Loucy (cell line): ENCODE measurements at regions not wholly inside any gene's neighbourhood (a gene's known extent, or its start where the extent isn't known, plus 50 kb on each side); places are given as distances from the start of the nearest gene placed in this dataset.

Source experiments
- H2AFZ ChIP-seq: fragments of 200-600 bp; sonication (generic); 2 replicates; pipeline ENCODE4 v1.6.0; 2016; ENCODE audit warnings: antibody characterized with exemption, mild to moderate bottlenecking, low read length, moderate library complexity
- H3F3A ChIP-seq: fragments of 200-600 bp; 2 replicates; pipeline ENCODE4 v1.6.0; 2016; ENCODE audit warnings: antibody characterized with exemption, low read depth, mild to moderate bottlenecking
- H3K27me3 ChIP-seq: fragments of 200-600 bp; sonication (generic); 2 replicates; pipeline ENCODE4 v1.6.1; 2014; ENCODE audit warnings: low read length, mild to moderate bottlenecking; ENCODE audit not compliant: insufficient read depth, poor library complexity, severe bottlenecking
- H3K36me3 ChIP-seq: fragments of 200-600 bp; sonication (generic); 2 replicates; pipeline ENCODE4 v1.6.1; 2016; ENCODE audit warnings: low read length; ENCODE audit not compliant: insufficient read depth
- H3K4me1 ChIP-seq: fragments of 200-600 bp; sonication (generic); 2 replicates; pipeline ENCODE4 v1.5.1; 2014; ENCODE audit warnings: low read length, mild to moderate bottlenecking; ENCODE audit not compliant: insufficient read depth, poor library complexity, severe bottlenecking
- H3K4me2 ChIP-seq: fragments of 200-600 bp; sonication (generic); 2 replicates; pipeline ENCODE4 v1.6.0; 2014; ENCODE audit warnings: antibody characterized with exemption, low read length, low read depth, mild to moderate bottlenecking; ENCODE audit not compliant: poor library complexity, severe bottlenecking
- H3K4me3 ChIP-seq: fragments of 200-600 bp; sonication (generic); 2 replicates; pipeline ENCODE4 v1.5.1; 2014; ENCODE audit warnings: low read length, mild to moderate bottlenecking, mixed read lengths; ENCODE audit not compliant: poor library complexity, severe bottlenecking
- H3K79me2 ChIP-seq: fragments of 200-600 bp; sonication (generic); 2 replicates; pipeline ENCODE4 v1.6.1; 2014; ENCODE audit warnings: low read length; ENCODE audit not compliant: insufficient read depth
- H3K9ac ChIP-seq: fragments of 200-600 bp; sonication (generic); 2 replicates; pipeline ENCODE4 v1.6.0; 2014; ENCODE audit warnings: mild to moderate bottlenecking, low read depth, low read length, moderate library complexity; ENCODE audit not compliant: poor library complexity, severe bottlenecking
- H3K9me2 ChIP-seq: fragments of 200-600 bp; sonication (generic); replicated peaks from 2 replicates; pipeline ENCODE4 v1.6.1; 2016; ENCODE audit warnings: low read depth, low read length, mixed read lengths
- H3K9me3 ChIP-seq: fragments of 200-600 bp; sonication (generic); 2 replicates; pipeline ENCODE4 v1.6.1; 2014; ENCODE audit warnings: mild to moderate bottlenecking, antibody characterized with exemption, low read length, low read depth; ENCODE audit not compliant: insufficient read depth
- H4K20me1 ChIP-seq: fragments of 200-600 bp; sonication (generic); 2 replicates; pipeline ENCODE4 v1.6.0; 2014; ENCODE audit warnings: antibody characterized with exemption, low read length, mild to moderate bottlenecking; ENCODE audit not compliant: insufficient read depth, poor library complexity, severe bottlenecking
- EZH2phosphoT487 ChIP-seq: fragments of 200-600 bp; IDR thresholded peaks from 2 replicates; pipeline ENCODE4 v1.6.1; 2018; ENCODE audit warnings: antibody characterized with exemption, mild to moderate bottlenecking, moderate library complexity, borderline replicate concordance
- TF ChIP-seq, protein P1 (sequence below): fragments of 200-600 bp; sonication (generic); conservative IDR thresholded peaks from 2 replicates; pipeline ENCODE4 v1.5.1; 2014; ENCODE audit warnings: mild to moderate bottlenecking, antibody characterized with exemption, low read length

DNA sequence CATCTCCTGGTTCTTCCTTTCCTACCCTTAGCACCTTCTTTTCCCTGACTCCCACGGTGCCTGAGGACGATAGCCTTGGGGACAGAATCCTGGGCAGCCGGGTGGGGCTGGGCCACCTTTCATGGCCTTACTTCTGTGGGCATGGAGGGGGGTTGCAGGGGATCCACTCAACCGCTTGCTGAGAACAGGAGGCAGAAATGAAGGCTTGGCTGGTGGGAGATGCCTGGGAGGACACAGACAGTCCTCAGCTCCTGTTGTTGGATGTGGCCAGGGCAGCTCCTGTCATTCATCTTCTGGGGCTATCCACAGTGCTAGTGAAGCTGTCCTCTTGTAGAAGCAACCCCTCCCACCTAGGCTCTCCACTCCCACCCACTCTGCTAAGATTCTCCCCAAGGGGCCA is 95.5 kb upstream of the CELF4 start:
- no peaks in the 10 kb centered on the region for H3F3A ChIP-seq
- H3K36me3 ChIP-seq: no peaks in the 10 kb centered on the region
- no peaks in the 10 kb centered on the region; the same call in 1 of the 2 replicates for H3K9me3 ChIP-seq
- TF ChIP-seq EZH2phosphoT487: no peak
- TF ChIP-seq, protein P1, sequence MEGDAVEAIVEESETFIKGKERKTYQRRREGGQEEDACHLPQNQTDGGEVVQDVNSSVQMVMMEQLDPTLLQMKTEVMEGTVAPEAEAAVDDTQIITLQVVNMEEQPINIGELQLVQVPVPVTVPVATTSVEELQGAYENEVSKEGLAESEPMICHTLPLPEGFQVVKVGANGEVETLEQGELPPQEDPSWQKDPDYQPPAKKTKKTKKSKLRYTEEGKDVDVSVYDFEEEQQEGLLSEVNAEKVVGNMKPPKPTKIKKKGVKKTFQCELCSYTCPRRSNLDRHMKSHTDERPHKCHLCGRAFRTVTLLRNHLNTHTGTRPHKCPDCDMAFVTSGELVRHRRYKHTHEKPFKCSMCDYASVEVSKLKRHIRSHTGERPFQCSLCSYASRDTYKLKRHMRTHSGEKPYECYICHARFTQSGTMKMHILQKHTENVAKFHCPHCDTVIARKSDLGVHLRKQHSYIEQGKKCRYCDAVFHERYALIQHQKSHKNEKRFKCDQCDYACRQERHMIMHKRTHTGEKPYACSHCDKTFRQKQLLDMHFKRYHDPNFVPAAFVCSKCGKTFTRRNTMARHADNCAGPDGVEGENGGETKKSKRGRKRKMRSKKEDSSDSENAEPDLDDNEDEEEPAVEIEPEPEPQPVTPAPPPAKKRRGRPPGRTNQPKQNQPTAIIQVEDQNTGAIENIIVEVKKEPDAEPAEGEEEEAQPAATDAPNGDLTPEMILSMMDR: no peak
- H2AFZ ChIP-seq: no peak overlapping the region
- no peaks in the 10 kb centered on the region for H3K9me2 ChIP-seq
- no peaks in the 10 kb centered on the region for H3K27me3 ChIP-seq
- H3K4me2 ChIP-seq: no peak overlapping the region
- H3K4me1 ChIP-seq: no peaks in the 10 kb centered on the region
- no peaks in the 10 kb centered on the region for H4K20me1 ChIP-seq
- H3K9ac ChIP-seq: no peak overlapping the region
- H3K79me2 ChIP-seq: no peaks in the 10 kb centered on the region
- no peak overlapping the region for H3K4me3 ChIP-seq

DNA sequence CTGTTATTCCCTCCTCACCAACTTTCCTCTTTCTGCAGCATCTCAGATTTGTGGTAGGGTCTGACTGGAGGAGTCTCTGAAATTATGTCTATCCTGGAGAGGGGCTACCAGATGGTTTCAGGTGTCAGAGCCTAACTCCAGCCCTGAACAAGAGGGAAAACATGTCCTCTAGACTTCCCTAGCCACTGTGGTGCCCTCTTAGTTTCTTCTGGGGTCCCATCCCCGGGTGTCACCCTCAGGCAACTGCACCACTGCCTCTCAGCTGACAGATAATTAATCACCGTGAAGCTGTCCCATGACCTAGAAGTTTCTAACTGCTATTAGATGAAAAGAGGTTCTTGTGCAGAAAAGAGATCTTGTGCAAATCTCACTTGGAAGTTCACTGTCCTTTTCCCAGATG is 95.1 kb upstream of the CELF4 start:
- no peak overlapping the region for H3K4me2 ChIP-seq
- H3F3A ChIP-seq: no peaks in the 10 kb centered on the region
- H3K9ac ChIP-seq: no peak overlapping the region
- no peaks in the 10 kb centered on the region; the same call in 1 of the 2 replicates for H3K9me3 ChIP-seq
- H3K79me2 ChIP-seq: no peaks in the 10 kb centered on the region
- TF ChIP-seq, protein P1: no peak
- no peak for TF ChIP-seq EZH2phosphoT487
- no peaks in the 10 kb centered on the region for H3K36me3 ChIP-seq
- H2AFZ ChIP-seq: no peak overlapping the region
- H3K4me1 ChIP-seq: no peaks in the 10 kb centered on the region
- H4K20me1 ChIP-seq: no peaks in the 10 kb centered on the region
- no peak overlapping the region for H3K4me3 ChIP-seq
- H3K27me3 ChIP-seq: no peaks in the 10 kb centered on the region
- H3K9me2 ChIP-seq: no peaks in the 10 kb centered on the region

DNA sequence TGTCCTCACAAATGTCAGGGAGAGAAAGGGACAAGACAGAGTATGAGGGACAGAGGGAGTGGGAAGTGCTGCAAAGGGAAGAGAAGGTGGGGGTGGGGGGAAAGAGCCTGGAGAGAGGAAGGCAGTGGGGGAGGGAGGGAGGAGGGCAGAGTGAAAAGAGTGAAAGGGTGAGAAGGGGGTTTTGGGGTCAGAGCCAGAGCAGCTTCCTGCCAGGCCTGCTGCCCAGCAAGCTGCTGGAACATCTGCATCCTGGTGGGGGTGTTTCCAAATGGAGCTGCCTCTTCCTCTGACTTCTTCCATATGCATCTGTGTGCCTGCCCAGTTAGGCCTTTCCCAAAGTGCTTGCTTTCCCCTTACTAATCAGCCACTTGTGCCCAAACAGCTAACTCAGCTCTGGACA is 94.3 kb upstream of the CELF4 start:
- H3K27me3 ChIP-seq: no peaks in the 10 kb centered on the region
- H3K4me3 ChIP-seq: no peak overlapping the region
- H3K36me3 ChIP-seq: no peaks in the 10 kb centered on the region
- H3K4me2 ChIP-seq: no peak overlapping the region
- H3K9ac ChIP-seq: no peak overlapping the region
- no peaks in the 10 kb centered on the region for H3K4me1 ChIP-seq
- TF ChIP-seq EZH2phosphoT487: no peak
- TF ChIP-seq, protein P1: no peak
- no peaks in the 10 kb centered on the region for H3K79me2 ChIP-seq
- H3F3A ChIP-seq: no peaks in the 10 kb centered on the region
- H2AFZ ChIP-seq: no peak overlapping the region
- no peaks in the 10 kb centered on the region for H3K9me2 ChIP-seq
- H3K9me3 ChIP-seq: no peaks in the 10 kb centered on the region; the same call in 1 of the 2 replicates
- no peaks in the 10 kb centered on the region for H4K20me1 ChIP-seq
